H1 (cell line): ENCODE measurements at regions not wholly inside any gene's neighbourhood (a gene's known extent, or its start where the extent isn't known, plus 50 kb on each side); places are given as distances from the start of the nearest gene placed in this dataset.

Source experiments
- CTCF ChIA-PET: fragments of 300-600 bp; sonication (Branson Sonifier 250); formaldehyde crosslinking; loops from one replicate; lab custom pipeline; 2021; ENCODE audit not compliant: partially characterized antibody; lab: Charles Lee
- POLR2A ChIA-PET: fragments of 300-600 bp; sonication (Branson Sonifier 250); formaldehyde crosslinking; loops from one replicate; lab custom pipeline; 2021; ENCODE audit warnings: inconsistent platforms; ENCODE audit not compliant: partially characterized antibody; lab: Charles Lee
- DNase-seq, 2 experiments: peaks; one replicate each; pipeline versions ENCODE4 v3.0.0 to v3.0.0-alpha.2; 2010 to 2022; ENCODE audit warnings: low spot score in 2 of 2, low read depth in 1 of 2, mixed read lengths in 1 of 2
- FAIRE-seq: peaks from 2 replicates; lab custom pipeline; 2011; peaks lifted over from hg19 to GRCh38; lab: Jason Lieb, UNC
- H2AFZ ChIP-seq: 2 replicates; pipeline ENCODE4 v1.8.1; 2012; ENCODE audit warnings: low read length, inconsistent platforms
- H2AK5ac ChIP-seq: 2 replicates; pipeline ENCODE4 v1.6.1; 2013; ENCODE audit warnings: low read depth, low read length
- H2BK120ac ChIP-seq: replicated peaks from 2 replicates; pipeline ENCODE3; 2013; ENCODE audit warnings: low read depth, low read length, inconsistent platforms
- H2BK12ac ChIP-seq: 2 replicates; pipeline ENCODE4 v1.6.1; 2013; ENCODE audit warnings: low read depth, low read length
- H2BK15ac ChIP-seq: 2 replicates; pipeline ENCODE4 v1.6.1; 2013; ENCODE audit warnings: low read length
- H2BK20ac ChIP-seq: 2 replicates; pipeline ENCODE4 v1.6.1; 2013; ENCODE audit warnings: low read length
- H2BK5ac ChIP-seq: 2 replicates; pipeline ENCODE4 v1.6.1; 2013; ENCODE audit warnings: low read depth, low read length
- H3K14ac ChIP-seq: 2 replicates; pipeline ENCODE4 v1.6.1; 2013; ENCODE audit warnings: inconsistent platforms; ENCODE audit not compliant: insufficient read length
- H3K18ac ChIP-seq: 2 replicates; pipeline ENCODE4 v1.6.1; 2013; ENCODE audit warnings: low read length; ENCODE audit errors: extremely low read depth
- H3K23ac ChIP-seq: 2 replicates; pipeline ENCODE4 v1.6.1; 2013; ENCODE audit warnings: inconsistent platforms; ENCODE audit not compliant: insufficient read length
- H3K23me2 ChIP-seq: 2 replicates; pipeline ENCODE4 v1.6.1; 2013; ENCODE audit warnings: low read depth, low read length
- H3K27ac ChIP-seq: 2 replicates; pipeline ENCODE4 v1.6.1; 2011; ENCODE audit warnings: low read depth, low read length, inconsistent platforms
- H3K27me3 ChIP-seq, 4 experiments: replicated peaks in 1 of 4; 1 replicate in 1 of 4; 2 replicates in 3 of 4; pipeline versions ENCODE4 v1.6.1 to v1.8.1; 2011 to 2013; ENCODE audit warnings: low read length in 3 of 4, mild to moderate bottlenecking in 3 of 4, inconsistent platforms in 2 of 4, mixed read lengths in 2 of 4, moderate library complexity in 1 of 4; ENCODE audit not compliant: control insufficient read depth in 3 of 4, insufficient read depth in 3 of 4; ENCODE audit errors: extremely low read depth in 1 of 4
- H3K36me3 ChIP-seq, 4 experiments: 2 replicates each; pipeline versions ENCODE4 v1.6.1 to v1.8.1; 2011 to 2013; ENCODE audit warnings: mild to moderate bottlenecking in 4 of 4, low read length in 3 of 4, moderate library complexity in 2 of 4, control low read depth in 1 of 4, inconsistent platforms in 1 of 4; ENCODE audit not compliant: insufficient read depth in 4 of 4, control insufficient read depth in 2 of 4
- H3K4ac ChIP-seq: replicated peaks from 2 replicates; pipeline ENCODE3; 2013; ENCODE audit warnings: low read length, low read depth, mixed read lengths, inconsistent platforms; ENCODE audit not compliant: insufficient read length
- H3K4me1 ChIP-seq, 4 experiments: replicated peaks in 1 of 4; 1 replicate in 1 of 4; 2 replicates in 3 of 4; pipeline versions ENCODE4 v1.6.1 to v1.8.1; 2011 to 2013; ENCODE audit warnings: low read length in 3 of 4, inconsistent platforms in 2 of 4, mixed read lengths in 1 of 4; ENCODE audit not compliant: insufficient read depth in 4 of 4, control insufficient read depth in 3 of 4
- H3K4me2 ChIP-seq, 2 experiments: 2 replicates each; pipeline versions ENCODE4 v1.6.1 to v1.8.1; 2011 to 2013; ENCODE audit warnings: low read depth in 2 of 2, low read length in 2 of 2, control low read depth in 1 of 2, inconsistent platforms in 1 of 2, mild to moderate bottlenecking in 1 of 2; ENCODE audit not compliant: insufficient read depth in 1 of 2
- H3K4me3 ChIP-seq, 4 experiments: fragments of 200-600, 300-600 bp in 1 of 4; sonication (generic), shearing (Covaris generic), sonication (Bioruptor Twin) in 1 of 4; 2 replicates each; pipeline versions ENCODE4 v1.5.1 to v1.8.1; 2011 to 2016; ENCODE audit warnings: low read length in 4 of 4, low read depth in 3 of 4, control low read depth in 2 of 4, inconsistent platforms in 2 of 4, mild to moderate bottlenecking in 2 of 4, mixed read lengths in 1 of 4, moderate library complexity in 1 of 4; ENCODE audit not compliant: insufficient read depth in 2 of 4; ENCODE audit errors: extremely low read depth in 1 of 4
- H3K56ac ChIP-seq: replicated peaks from 2 replicates; pipeline ENCODE3; 2013; ENCODE audit warnings: low read depth, mild to moderate bottlenecking, mixed read lengths, low read length, inconsistent platforms; ENCODE audit not compliant: insufficient read length
- H3K79me1 ChIP-seq: 2 replicates; pipeline ENCODE4 v1.6.1; 2013; ENCODE audit warnings: low read depth, low read length, control low read depth
- H3K79me2 ChIP-seq, 2 experiments: 2 replicates each; pipeline versions ENCODE4 v1.6.1 to v1.8.1; 2012 to 2013; ENCODE audit warnings: low read length in 2 of 2, mild to moderate bottlenecking in 2 of 2, inconsistent platforms in 1 of 2; ENCODE audit not compliant: insufficient read depth in 2 of 2, control insufficient read depth in 1 of 2
- H3K9ac ChIP-seq, 4 experiments: replicated peaks in 1 of 4; 1 replicate in 1 of 4; 2 replicates in 3 of 4; pipeline versions ENCODE4 v1.6.1 to v1.8.1; 2011 to 2013; ENCODE audit warnings: low read depth in 3 of 4, low read length in 3 of 4, control low read depth in 2 of 4, mild to moderate bottlenecking in 2 of 4, moderate library complexity in 2 of 4, inconsistent platforms in 1 of 4; ENCODE audit errors: extremely low read depth in 1 of 4
- H3K9me3 ChIP-seq, 2 experiments: 2 replicates each; pipeline versions ENCODE4 v1.6.1 to v1.8.1; 2012 to 2013; ENCODE audit warnings: mild to moderate bottlenecking in 2 of 2, moderate library complexity in 2 of 2, control low read depth in 1 of 2, inconsistent platforms in 1 of 2, low read depth in 1 of 2, low read length in 1 of 2, mixed read lengths in 1 of 2; ENCODE audit not compliant: insufficient read depth in 2 of 2
- H4K20me1 ChIP-seq, 2 experiments: replicated peaks in 1 of 2; 2 replicates each; pipeline versions ENCODE3 to v1.8.1; 2011 to 2013; ENCODE audit warnings: inconsistent platforms in 2 of 2, low read length in 2 of 2, mild to moderate bottlenecking in 1 of 2; ENCODE audit not compliant: insufficient read depth in 2 of 2, control insufficient read depth in 1 of 2
- H4K5ac ChIP-seq: 2 replicates; pipeline ENCODE4 v1.6.1; 2013; ENCODE audit warnings: low read length, low read depth, mixed read lengths, inconsistent platforms; ENCODE audit not compliant: insufficient read length
- H4K8ac ChIP-seq: 2 replicates; pipeline ENCODE4 v1.8.0; 2013; ENCODE audit warnings: mild to moderate bottlenecking, moderate library complexity, low read length, inconsistent platforms; ENCODE audit not compliant: insufficient read depth; ENCODE audit errors: extremely low read depth
- H4K91ac ChIP-seq: replicated peaks from 2 replicates; pipeline ENCODE3; 2013; ENCODE audit warnings: low read length, mixed read lengths, inconsistent platforms; ENCODE audit not compliant: insufficient read length
- CTCF ChIP-seq, 3 experiments: IDR thresholded peaks; 1 replicate in 2 of 3; 2 replicates in 1 of 3; pipeline versions ENCODE4 v1.5.1 to v1.6.1; 2011; ENCODE audit warnings: low read length in 3 of 3, mild to moderate bottlenecking in 3 of 3, inconsistent platforms in 2 of 3, low read depth in 1 of 3, moderate library complexity in 1 of 3; ENCODE audit not compliant: insufficient read depth in 1 of 3; ENCODE audit errors: control extremely low read depth in 1 of 3
- EP300 ChIP-seq, 2 experiments: IDR thresholded peaks; 1 replicate in 1 of 2; 2 replicates in 1 of 2; pipeline ENCODE4 v1.6.1; 2011 to 2012; ENCODE audit warnings: low read depth in 2 of 2, low read length in 2 of 2, mild to moderate bottlenecking in 2 of 2, borderline replicate concordance in 1 of 2, inconsistent platforms in 1 of 2, moderate library complexity in 1 of 2
- HDAC2 ChIP-seq, 2 experiments: fragments of 300-600 bp in 1 of 2; sonication (generic) in 1 of 2; IDR thresholded peaks; 2 replicates each; pipeline ENCODE4 v1.6.1; 2011 to 2012; ENCODE audit warnings: low read depth in 2 of 2, low read length in 2 of 2, mild to moderate bottlenecking in 2 of 2, moderate library complexity in 2 of 2, borderline replicate concordance in 1 of 2, inconsistent platforms in 1 of 2
- PHF8 ChIP-seq: fragments of 200-600 bp; sonication (generic); conservative IDR thresholded peaks from 2 replicates; pipeline ENCODE4 v1.7.1; 2012; ENCODE audit warnings: low read depth, mild to moderate bottlenecking, inconsistent platforms, low read length, moderate library complexity
- POLR2AphosphoS5 ChIP-seq: IDR thresholded peaks from 2 replicates; pipeline ENCODE4 v1.6.1; 2011; ENCODE audit warnings: low read depth, low read length
- POU5F1 ChIP-seq: IDR thresholded peaks from 2 replicates; pipeline ENCODE4 v1.6.1; 2011; ENCODE audit warnings: low read depth, mild to moderate bottlenecking, low read length, moderate library complexity
- RBBP5 ChIP-seq: IDR thresholded peaks from 2 replicates; pipeline ENCODE4 v1.7.1; 2012; ENCODE audit warnings: low read depth, mild to moderate bottlenecking, inconsistent platforms, low read length, moderate library complexity, borderline replicate concordance
- RNF2 ChIP-seq: fragments of 200-900, 300-1000 bp; sonication (generic); IDR thresholded peaks from 2 replicates; pipeline ENCODE4 v1.7.1; 2016; ENCODE audit warnings: borderline replicate concordance, low read depth, mild to moderate bottlenecking, antibody characterized with exemption, low read length; ENCODE audit not compliant: poor library complexity, severe bottlenecking; ENCODE audit errors: missing control alignments
- SP1 ChIP-seq: IDR thresholded peaks from 2 replicates; pipeline ENCODE4 v1.6.1; 2011; ENCODE audit warnings: low read depth, low read length
- TCF12 ChIP-seq: IDR thresholded peaks from 2 replicates; pipeline ENCODE4 v1.6.1; 2011; ENCODE audit warnings: low read depth, mild to moderate bottlenecking, low read length
- YY1 ChIP-seq: IDR thresholded peaks from 2 replicates; pipeline ENCODE4 v1.6.1; 2011; ENCODE audit warnings: low read depth, mild to moderate bottlenecking, low read length
- WGBS, 2 experiments: shearing (Covaris generic) in 1 of 2; methylation state at CpG; one replicate each; pipeline versions ENCODE4 v1.1.6 to v1.1.7; 2013 to 2015; ENCODE audit warnings: low lambda C conversion rate in 2 of 2, mixed read lengths in 2 of 2, inconsistent platforms in 1 of 2, low coverage in 1 of 2, missing lambda C conversion rate in 1 of 2; ENCODE audit not compliant: insufficient replicate concordance in 2 of 2, insufficient coverage in 1 of 2, insufficient read length in 1 of 2; ENCODE audit errors: extremely low coverage in 1 of 2, missing lambda C conversion rate in 1 of 2; 5-methylcytosine and 5-hydroxymethylcytosine counted together

- Histone ChIP-seq H3K4ac (no peak overlapping the region), H3K79me2 (no peaks in the 10 kb centered on the region), H4K91ac (no peak overlapping the region), H3K23ac (no peak overlapping the region), H4K20me1 (no peaks in the 10 kb centered on the region), H2BK20ac (no peak overlapping the region), H2BK5ac (no peak overlapping the region), H3K27ac (no peak overlapping the region), H3K9ac (no peak overlapping the region), H3K36me3 (no peaks in the 10 kb centered on the region), H3K9me3 (no peaks in the 10 kb centered on the region), H4K8ac (no peak overlapping the region), H3K23me2 (no peaks in the 10 kb centered on the region), H3K79me1 (no peaks in the 10 kb centered on the region), H2AFZ (no peak overlapping the region), H2BK15ac (no peak overlapping the region), H3K4me1 (no peaks in the 10 kb centered on the region), H2BK120ac (no peak overlapping the region), H3K56ac (no peak overlapping the region), H2AK5ac (no peak overlapping the region), H4K5ac (no peak overlapping the region), H3K4me3 (no peak overlapping the region), H3K14ac (no peak overlapping the region), H2BK12ac (no peak overlapping the region), H3K27me3 (no peaks in the 10 kb centered on the region), H3K4me2 (no peak overlapping the region), H3K18ac (no peak overlapping the region)
- DNase-seq (no peak), FAIRE-seq (no peak)
- 96% methylated on average over 3 of the region's 3 CpGs; no CpG with 5 or more reads in 1 of the 2 experiments for WGBS, 2 experiments
- POLR2A ChIA-PET = no interaction called here
- TF ChIP-seq YY1 (no peak), PHF8 (no peak), EP300 (IDR thresholded peaks at IDR 0.05; ENCODE audit: borderline replicate concordance in 1 of 2, low read depth in 2 of 2, low read length in 2 of 2) (no peak), POLR2AphosphoS5 (no peak), HDAC2 (IDR thresholded peaks at IDR 0.05; ENCODE audit: borderline replicate concordance in 1 of 2, low read depth in 2 of 2, low read length in 2 of 2) (no peak), RNF2 (no peak), CTCF (IDR thresholded peaks at IDR 0.05; ENCODE audit: control extremely low read depth in 1 of 3, insufficient read depth in 1 of 3, low read depth in 1 of 3, low read length in 3 of 3) (no peak), TCF12 (no peak), POU5F1 (no peak), SP1 (no peak), RBBP5 (no peak)
- CTCF ChIA-PET = interaction anchor here (1.0 to 2.1 kb wide), 2 partner anchors 42 to 79 kb away, joined by 3 to 11 read pairs; no protein-coding TSS in a partner anchor
Observed at GRCh38 chr22:20646906-20647305, 127.0 kb upstream of the SERPIND1 start.
